HG02798 (cell line): ENCODE measurements at regions not wholly inside any gene's neighbourhood (a gene's known extent, or its start where the extent isn't known, plus 50 kb on each side); places are given as distances from the start of the nearest gene placed in this dataset.
"Not testable (repeated sequence)": the region's sequence is repeated elsewhere in the genome, so short reads cannot be mapped to it uniquely, and the experiment has no call there.

Source experiments
- ATAC-seq: cut with Tn5 transposase; IDR thresholded peaks from one replicate; pipeline ENCODE4 v1.9.1; 2021; ENCODE audit warnings: mild to moderate bottlenecking; ENCODE audit not compliant: unreplicated experiment, poor library complexity

DNA sequence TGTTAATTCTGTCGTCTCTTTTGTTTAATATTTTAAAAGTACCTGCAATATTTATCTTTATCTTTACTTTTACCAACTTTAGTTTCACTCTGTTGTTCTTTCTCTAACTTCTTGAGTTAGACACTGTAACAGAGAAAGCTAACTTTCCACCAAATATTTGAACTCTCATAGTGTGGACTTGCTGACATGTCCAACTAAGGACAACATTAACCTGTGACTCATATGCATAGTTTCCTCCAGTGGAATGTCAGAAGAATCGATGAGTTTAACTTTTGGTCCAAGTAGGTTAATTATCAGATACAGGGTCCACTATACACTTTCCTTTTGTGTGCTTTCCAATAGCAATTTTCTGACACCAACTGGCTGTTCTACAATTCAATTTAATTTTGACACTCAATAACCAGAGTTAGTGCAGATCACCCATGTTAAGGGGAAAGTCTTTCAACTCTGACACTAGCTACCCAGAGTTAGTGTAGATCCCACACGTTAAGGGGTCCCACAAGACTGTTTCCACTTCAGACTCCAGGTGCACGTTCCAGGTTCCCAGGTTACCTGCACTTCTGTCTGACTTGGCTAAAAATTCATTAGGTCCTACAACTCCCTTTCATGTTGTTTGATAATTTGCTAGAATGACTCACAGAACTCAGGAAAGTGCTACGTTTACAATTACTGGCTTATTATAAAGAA, 559.0 kb upstream of the AMOT start:
- no peak for ATAC-seq

GRCh38 chrX:113392355-113392754, 551.7 kb upstream of the AMOT start:
- no peak for ATAC-seq

- ATAC-seq = no peak
These were observed 551.2 kb upstream of the AMOT start for GRCh38 chrX:113391875-113392274.

- no peak for ATAC-seq
These were observed 549.9 kb upstream of the AMOT start for GRCh38 chrX:113390531-113390930.

- no peak for ATAC-seq
These were observed 549.2 kb upstream of the AMOT start for GRCh38 chrX:113389846-113390245.

DNA sequence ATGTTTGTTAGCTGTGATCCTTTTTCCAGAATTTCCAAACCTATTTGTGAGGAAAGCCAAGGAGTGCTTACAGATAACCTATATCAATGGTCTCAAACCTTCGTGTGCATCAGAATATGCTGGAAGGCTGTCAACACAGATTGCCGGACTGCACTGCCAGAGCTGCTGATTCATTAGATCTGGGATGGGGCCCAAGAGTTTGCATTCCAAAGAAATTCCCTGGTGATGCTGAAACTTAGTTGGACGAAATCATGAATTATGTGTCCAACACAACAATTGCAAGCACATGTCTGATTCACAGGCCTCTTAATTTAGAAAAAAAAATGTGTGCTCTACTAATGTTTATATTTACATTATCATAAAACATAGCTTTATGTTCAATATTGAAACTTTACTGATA, 544.0 kb upstream of the AMOT start:
- no peak for ATAC-seq

- ATAC-seq = not testable (repeated sequence)
These were observed 532.8 kb upstream of the AMOT start for GRCh38 chrX:113373421-113373820.

DNA sequence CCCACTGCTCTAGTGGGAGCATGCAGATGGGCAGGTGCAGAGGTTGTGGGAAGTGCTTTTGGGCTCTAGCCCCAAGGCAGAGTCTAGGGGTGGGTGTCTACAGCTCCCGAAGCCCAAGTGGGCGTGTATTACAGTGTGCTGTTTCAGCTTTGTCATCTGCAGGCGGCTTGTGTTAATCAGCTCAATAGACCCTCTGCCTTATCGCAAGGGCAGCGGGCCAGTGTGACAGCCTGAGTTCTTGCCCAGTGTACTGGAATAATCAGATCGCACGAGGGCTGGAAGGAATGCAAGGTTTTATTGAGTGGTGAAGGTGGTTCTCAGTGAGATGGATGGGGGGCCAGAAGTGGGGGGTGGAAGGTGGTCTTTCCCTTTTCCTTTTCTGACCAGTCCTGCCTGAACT, 529.4 kb upstream of the AMOT start:
- no peak for ATAC-seq

DNA sequence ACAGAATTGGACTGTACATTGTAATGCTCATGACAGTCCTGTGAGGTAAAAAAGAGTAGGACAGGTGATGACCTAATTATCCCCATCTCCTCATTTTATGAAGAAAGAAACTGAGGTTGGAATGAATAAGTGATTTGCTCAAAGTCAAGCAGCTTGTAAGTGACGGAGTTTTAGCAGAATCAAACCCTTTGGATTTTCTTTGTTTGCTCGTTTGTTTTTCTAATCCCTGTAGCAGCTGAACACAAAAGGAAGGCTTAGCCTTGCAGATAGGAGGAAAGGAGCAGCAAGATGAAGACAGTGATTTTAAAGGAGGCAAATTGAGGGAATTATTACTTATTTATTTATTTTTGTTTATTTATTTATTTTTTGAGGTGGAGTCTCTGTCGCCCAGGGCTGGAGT, 528.4 kb upstream of the AMOT start:
- no peak for ATAC-seq

DNA sequence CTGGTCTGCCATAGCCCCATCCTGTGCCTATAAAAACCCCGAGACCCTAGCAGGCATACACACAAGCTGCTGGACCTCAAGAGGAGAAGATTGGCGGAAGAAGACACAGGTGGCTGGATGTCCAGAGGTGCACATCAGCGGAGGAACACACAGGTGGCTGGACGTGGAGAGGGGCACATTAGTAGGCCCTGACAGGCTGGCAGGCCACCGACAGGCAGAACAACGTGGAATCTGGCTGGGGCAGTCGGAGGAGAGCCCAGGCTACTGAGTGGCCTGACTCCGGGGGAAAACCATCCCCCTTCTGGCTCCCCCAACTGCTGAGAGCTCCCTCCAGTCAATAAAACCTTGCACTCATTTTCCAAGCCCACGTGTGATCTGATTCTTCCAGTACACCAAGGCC, 512.5 kb upstream of the AMOT start:
- no peak for ATAC-seq

DNA sequence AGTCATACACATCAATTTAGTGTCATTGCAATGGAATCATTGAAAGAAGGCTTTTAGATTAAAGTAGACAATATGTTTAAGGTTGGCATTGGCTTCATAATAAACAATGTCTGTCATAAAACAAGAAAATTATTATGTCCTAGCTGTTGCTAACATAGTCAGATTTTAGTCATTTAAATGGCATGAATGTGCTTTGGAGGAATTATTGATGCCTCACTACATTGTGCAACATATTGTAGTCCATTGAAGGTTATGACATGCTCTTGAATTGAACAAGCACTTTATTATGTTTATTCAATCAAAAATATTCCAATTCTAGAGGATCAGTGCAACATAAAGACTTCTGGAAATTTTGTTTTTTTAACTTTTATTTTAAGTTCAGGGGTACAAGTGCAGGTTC, 489.8 kb upstream of the AMOT start:
- no peak for ATAC-seq

DNA sequence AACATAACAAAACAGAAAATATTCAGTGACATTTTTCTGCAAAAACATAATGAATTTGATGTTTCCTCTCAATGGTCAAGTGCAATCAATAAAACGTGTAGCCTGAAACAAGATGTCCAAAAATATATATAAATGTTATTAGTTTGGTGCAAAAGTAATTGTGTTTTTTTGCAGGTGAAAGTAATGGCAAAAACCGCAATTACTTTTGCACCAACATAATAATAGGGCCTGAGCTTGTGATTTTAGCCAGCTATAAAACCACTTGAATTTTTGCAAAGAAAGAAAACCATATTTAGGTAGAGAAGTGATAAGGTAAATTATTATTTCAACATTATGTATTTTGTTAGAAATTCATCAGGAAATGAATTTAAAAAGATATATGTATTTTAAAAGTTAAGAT, 475.3 kb upstream of the AMOT start:
- no peak for ATAC-seq

DNA sequence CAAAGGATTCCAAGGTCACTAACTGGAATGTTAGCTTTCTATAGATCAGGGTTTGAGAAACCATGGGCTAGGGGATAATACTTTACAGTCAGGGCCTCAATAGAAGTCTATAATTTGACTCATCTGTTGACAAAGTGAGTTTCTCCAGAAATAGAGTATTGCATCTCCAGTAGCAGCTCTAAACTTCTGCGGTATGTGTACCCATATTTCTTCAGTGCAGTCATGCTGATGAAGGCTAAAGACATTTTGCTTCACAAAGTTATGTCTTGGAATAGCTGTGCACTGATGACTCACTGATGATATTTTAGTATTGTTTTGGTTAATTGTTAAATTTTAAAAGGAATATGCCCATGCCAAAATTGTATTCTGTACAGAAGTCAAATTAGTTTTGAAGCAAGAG, 464.9 kb upstream of the AMOT start:
- ATAC-seq = no peak

- no peak for ATAC-seq
These were observed 459.9 kb upstream of the AMOT start for GRCh38 chrX:113300580-113300979.

DNA sequence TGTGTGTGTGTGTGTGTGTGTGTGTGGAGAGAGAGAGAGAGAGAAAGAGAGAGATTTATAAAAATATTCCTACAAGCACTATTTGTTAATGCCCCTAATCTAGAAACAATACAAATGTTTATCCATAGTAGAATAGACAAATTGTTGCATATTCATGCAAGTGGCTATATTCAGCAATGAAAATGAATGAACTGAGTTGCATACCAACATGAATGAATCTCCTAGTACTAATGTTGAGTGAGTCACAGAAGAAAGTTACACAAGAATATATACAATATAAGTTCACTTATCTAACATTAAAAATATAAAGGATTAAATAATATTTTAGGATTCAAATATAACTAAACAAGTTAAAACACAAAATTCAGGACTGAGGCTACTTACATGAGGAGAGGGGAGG, 456.8 kb upstream of the AMOT start:
- ATAC-seq = no peak

DNA sequence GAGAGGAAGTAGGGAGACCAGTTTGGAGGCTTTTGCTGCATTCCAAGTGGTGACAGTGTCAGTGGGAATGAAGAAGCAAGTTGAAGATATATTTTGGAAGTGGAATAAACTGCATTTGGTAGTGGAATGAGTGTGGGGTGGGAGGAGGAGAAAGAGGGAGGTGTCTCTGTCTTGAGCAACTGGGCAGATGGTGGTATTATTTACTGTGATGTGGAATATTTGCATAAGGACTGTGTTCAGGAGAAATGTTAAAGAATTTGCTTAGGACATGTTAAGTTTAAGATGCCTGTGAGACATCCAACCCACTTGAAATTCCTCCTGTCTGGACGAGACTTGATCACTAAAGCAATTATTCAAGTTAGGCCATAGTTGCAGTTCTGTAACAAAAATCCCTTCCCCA, 448.9 kb upstream of the AMOT start:
- ATAC-seq = no peak

GRCh38 chrX:113287761-113288160, 447.1 kb upstream of the AMOT start:
- ATAC-seq = no peak

DNA sequence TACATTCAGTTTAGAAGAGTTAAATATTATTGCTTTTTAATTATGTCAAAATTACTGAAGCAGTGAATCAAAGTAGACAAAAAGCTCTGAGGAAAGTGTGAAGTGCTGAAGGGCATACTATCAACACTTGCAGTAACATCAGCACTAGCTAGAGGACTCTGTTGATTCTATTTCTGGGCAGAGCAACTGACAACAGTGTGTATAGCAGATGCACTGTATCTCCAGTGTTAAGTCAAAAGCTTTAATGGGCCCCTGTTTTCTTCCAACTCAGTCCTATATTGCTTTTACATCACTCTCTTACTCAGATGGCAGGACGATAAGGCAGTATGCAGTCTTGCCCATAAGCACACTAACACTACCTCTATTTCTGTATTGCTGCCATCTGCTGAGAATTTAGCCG, 435.2 kb upstream of the AMOT start:
- no peak for ATAC-seq

- ATAC-seq = no peak
These were observed 434.2 kb upstream of the AMOT start for GRCh38 chrX:113274791-113275190.

- ATAC-seq = no peak
These were observed 433.7 kb upstream of the AMOT start for GRCh38 chrX:113274345-113274744.

GRCh38 chrX:113269203-113269602, 428.6 kb upstream of the AMOT start:
- ATAC-seq = no peak

DNA sequence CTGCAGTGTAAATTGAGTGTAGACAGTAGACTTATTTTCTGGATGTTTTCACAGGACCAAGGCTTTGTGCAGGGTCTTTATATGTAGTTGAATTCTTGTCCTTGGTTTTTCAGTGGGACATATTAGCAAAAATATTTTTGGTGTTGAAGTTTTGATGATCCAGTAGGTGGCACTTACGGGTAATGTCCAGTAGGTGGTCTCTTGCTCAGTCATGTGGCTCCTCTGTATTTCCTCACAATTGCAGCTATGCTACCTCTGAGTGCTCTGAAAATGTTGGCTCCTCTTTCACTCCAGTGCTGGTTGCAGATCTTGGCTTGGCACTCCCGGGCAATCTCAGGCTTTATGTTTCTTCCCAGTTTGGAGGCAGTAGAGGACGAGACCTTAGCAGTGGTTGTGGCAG, 419.8 kb upstream of the AMOT start:
- ATAC-seq = no peak

GRCh38 chrX:113222305-113222704, 381.7 kb upstream of the AMOT start:
- no peak for ATAC-seq
